Cerebellar cortex (tissue), 1 donor: ENCODE measurements at regions not wholly inside any gene's neighbourhood (a gene's known extent, or its start where the extent isn't known, plus 50 kb on each side); places are given as distances from the start of the nearest gene placed in this dataset.

Experiments used
- DNase-seq: peaks from one replicate; pipeline ENCODE4 v3.0.0-alpha.2; 2015; ENCODE audit warnings: low spot score

GRCh38 chr1:201686714-201687455, 142.1 kb upstream of the IPO9 start:
- no peak for DNase-seq

GRCh38 chr1:201688514-201688913, 140.4 kb upstream of the IPO9 start:
- DNase-seq, result no peak

DNA sequence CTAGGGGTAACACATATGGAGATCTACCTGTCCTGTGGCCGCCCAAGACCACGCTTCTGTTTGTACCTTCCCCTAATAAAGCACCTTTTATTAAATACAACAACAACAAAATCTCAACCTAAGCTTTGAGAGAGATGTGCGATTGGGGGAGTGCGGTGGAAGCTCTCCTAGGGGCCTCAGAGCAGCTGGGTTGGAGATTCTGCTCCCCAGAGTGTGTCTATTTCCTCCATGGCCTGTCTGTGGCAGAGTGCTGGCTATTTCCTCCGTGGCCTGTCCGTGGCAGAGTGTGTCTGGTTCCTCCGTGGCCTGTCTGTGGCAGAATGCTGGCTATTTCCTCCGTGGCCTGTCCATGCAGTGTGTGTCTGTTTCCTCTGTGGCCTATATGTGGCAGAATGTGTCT, 139.3 kb upstream of the IPO9 start:
- DNase-seq, result no peak

GRCh38 chr1:201690528-201690927, 138.4 kb upstream of the IPO9 start:
- no peak for DNase-seq

- no peak for DNase-seq
Observed at GRCh38 chr1:201691716-201692554, 137.0 kb upstream of the IPO9 start.

- no peak for DNase-seq
Observed at GRCh38 chr1:201692555-201693394, 136.2 kb upstream of the IPO9 start.

- no peak for DNase-seq
Observed at GRCh38 chr1:201693890-201694607, 134.9 kb upstream of the IPO9 start.

GRCh38 chr1:201694608-201695335, 134.2 kb upstream of the IPO9 start:
- DNase-seq, result no peak

GRCh38 chr1:201695607-201696006, 133.3 kb upstream of the IPO9 start:
- no peak for DNase-seq

DNA sequence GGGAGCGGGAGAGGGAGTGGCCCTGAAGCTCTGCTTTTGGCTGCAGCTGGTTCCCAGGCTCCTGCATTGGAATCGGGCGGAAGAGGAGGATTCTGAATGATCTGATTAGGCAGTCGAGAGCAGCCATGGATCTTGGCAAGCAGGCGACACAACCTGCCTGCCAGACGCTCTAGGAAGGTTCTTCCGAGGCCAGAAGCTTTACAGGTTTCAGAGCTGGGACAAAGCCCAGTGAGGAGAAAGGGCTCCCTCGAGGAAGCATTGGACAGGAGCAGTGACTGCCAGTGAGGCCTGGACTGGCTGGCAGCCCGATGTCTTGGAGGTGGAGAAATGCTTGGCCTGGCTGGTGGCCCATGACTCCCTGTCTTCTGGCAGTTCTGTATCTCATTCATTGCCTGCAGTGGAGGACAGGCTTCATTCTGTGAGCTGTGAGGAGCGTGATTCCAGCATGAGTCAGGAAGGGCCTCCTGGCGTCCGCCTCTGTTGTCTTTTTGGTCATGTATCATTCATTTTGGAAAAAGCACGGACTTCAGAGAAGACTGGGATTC, 132.7 kb upstream of the IPO9 start:
- DNase-seq, result peak; percentile 95

GRCh38 chr1:201697174-201697573, 131.8 kb upstream of the IPO9 start:
- DNase-seq, result no peak

GRCh38 chr1:201701831-201702230, 127.1 kb upstream of the IPO9 start:
- no peak for DNase-seq

- DNase-seq, result no peak
Observed at GRCh38 chr1:201702936-201703335, 126.0 kb upstream of the IPO9 start.

DNA sequence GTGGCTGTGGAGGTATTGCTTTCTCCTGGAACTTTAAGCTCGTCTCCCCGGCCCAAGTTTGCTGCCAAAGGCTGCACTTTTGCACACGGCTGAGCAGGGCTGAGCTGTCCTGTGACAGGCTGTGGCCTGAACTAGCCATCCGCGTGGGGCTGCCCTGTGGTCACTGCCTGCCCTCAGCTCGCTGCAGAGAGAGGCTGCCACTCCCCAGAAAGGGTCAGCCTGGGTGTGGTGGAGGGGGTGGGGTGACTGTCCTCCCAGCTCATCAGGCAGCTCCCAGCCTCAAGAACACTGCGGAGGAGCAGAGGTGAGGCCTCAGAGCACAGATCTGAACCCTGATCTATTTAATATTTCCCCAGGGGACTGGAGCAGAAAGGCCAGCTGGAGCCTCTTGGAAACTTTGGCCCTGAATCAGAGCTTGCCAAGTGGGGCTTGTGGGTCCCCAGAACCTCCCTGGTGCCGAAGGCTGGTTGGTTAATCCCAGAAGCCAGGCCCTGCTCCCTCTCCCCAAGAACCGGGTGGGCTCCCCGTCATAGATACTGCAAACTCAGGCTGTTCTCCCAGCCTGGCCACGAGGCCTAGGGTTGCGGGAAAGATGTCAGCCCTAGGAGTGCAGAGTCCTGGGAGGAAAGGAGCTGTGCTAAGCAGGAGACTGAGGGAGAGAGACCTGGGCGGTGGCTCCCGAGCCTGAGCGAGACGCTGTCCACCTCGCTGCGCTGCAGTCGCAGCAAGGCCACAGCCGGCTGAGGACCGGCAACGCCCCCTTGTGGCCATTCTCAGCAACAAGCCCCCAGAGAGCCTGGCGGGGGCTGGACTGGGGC, 125.1 kb upstream of the IPO9 start:
- DNase-seq, result peak; percentile 76

GRCh38 chr1:201704439-201704792, 124.5 kb upstream of the IPO9 start:
- DNase-seq, result no peak

- no peak for DNase-seq
Observed at GRCh38 chr1:201705389-201705788, 123.6 kb upstream of the IPO9 start.

DNA sequence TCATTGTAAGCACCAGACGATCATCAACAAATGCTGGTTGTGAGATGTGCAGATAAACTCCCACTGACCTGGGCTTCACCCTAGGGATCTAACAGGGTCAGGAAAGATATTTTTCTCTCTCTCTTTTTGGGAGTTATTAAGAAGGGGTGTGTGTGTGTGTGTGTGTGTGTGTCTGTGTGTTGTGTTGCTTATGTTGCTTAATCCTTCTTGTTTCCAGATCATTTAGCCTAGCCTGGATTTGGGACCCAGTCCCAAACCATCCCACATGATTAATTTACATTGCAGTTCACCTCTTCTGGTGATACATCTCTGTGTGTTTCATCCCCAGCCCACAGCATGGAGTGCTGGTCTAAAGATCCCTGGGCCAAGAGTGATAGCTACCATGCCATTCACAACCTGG, 122.8 kb upstream of the IPO9 start:
- no peak for DNase-seq

GRCh38 chr1:201707027-201707426, 121.9 kb upstream of the IPO9 start:
- DNase-seq, result no peak

- DNase-seq, result no peak
Observed at GRCh38 chr1:201707656-201708055, 121.3 kb upstream of the IPO9 start.

DNA sequence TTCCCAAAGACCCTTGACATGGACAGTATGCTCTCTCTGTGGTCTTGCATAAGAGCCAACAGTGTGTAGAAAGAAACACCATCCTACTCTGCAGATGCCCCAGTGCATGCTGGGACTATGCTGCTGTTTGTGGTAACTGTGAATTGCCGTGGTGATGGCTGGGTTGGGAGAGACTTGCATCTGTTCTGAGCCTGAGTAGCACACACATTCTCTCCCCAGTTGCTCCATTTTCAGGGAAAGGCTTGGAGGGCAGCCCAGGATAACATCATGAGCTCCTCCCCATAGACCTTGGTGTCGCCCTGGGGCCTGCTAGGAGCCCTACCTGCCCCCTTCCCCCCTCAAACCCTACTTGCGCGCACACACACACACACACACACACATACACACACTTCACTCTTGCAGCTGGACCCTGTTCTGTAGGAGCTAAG, 120.9 kb upstream of the IPO9 start:
- no peak for DNase-seq
